Lower leg skin (tissue), 4 donors: ENCODE measurements at regions not wholly inside any gene's neighbourhood (a gene's known extent, or its start where the extent isn't known, plus 50 kb on each side); places are given as distances from the start of the nearest gene placed in this dataset.
"Not testable (repeated sequence)": the region's sequence is repeated elsewhere in the genome, so short reads cannot be mapped to it uniquely, and the experiment has no call there.

Experiments
- DNase-seq, 2 donors: peaks; one replicate each; pipeline ENCODE4 v3.0.0-alpha.2; 2019; ENCODE audit warnings: low spot score in 2 of 2
- H3K4me3 ChIP-seq: fragments of 200-600 bp; sonication (generic); 2 replicates; pipeline ENCODE4 v1.5.1; 2017; ENCODE audit warnings: mild to moderate bottlenecking, low read depth; ENCODE audit not compliant: poor library complexity, severe bottlenecking
- POLR2A ChIP-seq, 2 donors: fragments of 450-650 bp; IDR thresholded peaks; one replicate each; pipeline ENCODE4 v1.6.1; 2016 to 2017; ENCODE audit warnings: antibody characterized with exemption in 2 of 2, mild to moderate bottlenecking in 1 of 2, moderate library complexity in 1 of 2
- WGBS, 2 donors: methylation state at CpG; one replicate each; pipeline ENCODE4 v1.1.5; 2018; 5-methylcytosine and 5-hydroxymethylcytosine counted together
- intact Hi-C: fragments of 100-400 bp; cut with DNase I; formaldehyde crosslinking; loops from one replicate; pipeline ENCODE4 v1.15.0; 2023; ENCODE audit warnings: low total_unique reads
- TF ChIP-seq, protein P1 (sequence below), 3 donors: fragments of 450-650 bp; IDR thresholded peaks; one replicate each; pipeline ENCODE4 v1.5.1; 2016; ENCODE audit warnings: antibody characterized with exemption in 3 of 3, mild to moderate bottlenecking in 3 of 3, moderate library complexity in 2 of 3

DNA sequence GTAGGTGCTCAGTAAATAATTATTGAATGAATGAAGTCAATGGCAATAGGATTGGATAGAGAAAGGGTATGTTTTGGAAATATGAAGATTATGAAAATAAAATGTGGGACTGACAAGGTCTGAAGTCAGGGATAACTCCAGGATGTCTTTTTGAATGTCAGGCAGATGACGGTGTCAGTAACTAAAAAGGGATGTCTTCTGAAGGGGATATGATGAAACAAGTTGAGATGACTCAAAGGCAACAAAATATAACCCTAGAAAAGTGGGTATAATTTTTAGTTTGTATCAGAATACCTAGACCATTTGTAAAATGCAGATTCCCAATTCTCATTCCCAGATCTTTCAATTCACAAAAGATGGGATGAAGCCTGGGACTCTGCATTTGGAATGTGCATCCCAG is 257.3 kb upstream of the SGK1 start:
- WGBS, 2 donors, result 0 to 77% methylated on average over 1 of the region's 1 CpG
- TF ChIP-seq, protein P1, sequence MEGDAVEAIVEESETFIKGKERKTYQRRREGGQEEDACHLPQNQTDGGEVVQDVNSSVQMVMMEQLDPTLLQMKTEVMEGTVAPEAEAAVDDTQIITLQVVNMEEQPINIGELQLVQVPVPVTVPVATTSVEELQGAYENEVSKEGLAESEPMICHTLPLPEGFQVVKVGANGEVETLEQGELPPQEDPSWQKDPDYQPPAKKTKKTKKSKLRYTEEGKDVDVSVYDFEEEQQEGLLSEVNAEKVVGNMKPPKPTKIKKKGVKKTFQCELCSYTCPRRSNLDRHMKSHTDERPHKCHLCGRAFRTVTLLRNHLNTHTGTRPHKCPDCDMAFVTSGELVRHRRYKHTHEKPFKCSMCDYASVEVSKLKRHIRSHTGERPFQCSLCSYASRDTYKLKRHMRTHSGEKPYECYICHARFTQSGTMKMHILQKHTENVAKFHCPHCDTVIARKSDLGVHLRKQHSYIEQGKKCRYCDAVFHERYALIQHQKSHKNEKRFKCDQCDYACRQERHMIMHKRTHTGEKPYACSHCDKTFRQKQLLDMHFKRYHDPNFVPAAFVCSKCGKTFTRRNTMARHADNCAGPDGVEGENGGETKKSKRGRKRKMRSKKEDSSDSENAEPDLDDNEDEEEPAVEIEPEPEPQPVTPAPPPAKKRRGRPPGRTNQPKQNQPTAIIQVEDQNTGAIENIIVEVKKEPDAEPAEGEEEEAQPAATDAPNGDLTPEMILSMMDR (IDR thresholded peaks at IDR 0.05), result no peak
- no peak for TF ChIP-seq POLR2A (IDR thresholded peaks at IDR 0.05)
- no peak overlapping the region for H3K4me3 ChIP-seq
- DNase-seq, result no peak
- intact Hi-C loops, result no loop called here

DNA sequence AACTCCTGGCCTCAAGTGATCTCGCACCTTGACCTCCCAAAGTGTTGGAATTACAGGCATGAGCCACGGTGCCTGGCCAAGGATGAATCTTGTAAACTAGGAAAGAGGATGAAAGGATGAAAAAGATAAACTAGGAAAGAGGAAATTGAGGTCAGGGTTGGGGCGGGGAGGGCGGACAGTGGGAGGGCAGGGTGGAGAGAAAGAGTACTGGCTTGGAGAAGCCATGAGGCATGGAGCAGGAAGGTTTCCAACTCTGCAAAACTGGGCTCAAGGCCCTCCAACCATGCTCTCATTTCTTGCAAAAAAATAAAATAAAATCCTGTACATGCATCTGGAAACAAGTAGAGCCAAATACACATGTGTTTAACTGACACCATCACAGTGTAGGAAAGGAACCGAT is 256.6 kb upstream of the SGK1 start:
- intact Hi-C loops, result no loop called here
- WGBS, 2 donors, result 61 to 70% methylated on average over 5 of the region's 5 CpGs
- no peak for DNase-seq
- TF ChIP-seq POLR2A (IDR thresholded peaks at IDR 0.05), result no peak
- TF ChIP-seq, protein P1 (IDR thresholded peaks at IDR 0.05), result no peak
- H3K4me3 ChIP-seq, result no peak overlapping the region

DNA sequence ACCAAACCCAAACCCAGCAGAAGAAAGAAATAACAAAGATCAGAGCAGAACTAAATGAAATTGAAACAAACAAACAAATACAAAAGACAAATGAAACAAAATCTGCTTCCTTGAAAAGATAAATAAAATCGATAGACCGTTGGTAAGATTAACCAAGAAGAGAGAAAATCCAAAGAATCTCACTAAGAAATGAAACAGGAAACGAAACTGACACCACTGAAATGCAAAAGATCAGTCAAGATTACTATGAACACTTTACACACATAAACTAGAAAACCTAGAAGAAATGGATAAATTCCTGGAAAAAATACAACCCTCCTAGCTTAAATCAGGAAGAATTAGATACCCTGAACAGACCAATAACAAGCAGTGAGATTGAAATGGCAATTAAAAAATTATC is 252.1 kb upstream of the SGK1 start:
- H3K4me3 ChIP-seq, DNase-seq, intact Hi-C loops: not testable (repeated sequence)
- 85 to 90% methylated on average over 3 of the region's 3 CpGs for whole genome bisulfite sequencing, 2 donors

DNA sequence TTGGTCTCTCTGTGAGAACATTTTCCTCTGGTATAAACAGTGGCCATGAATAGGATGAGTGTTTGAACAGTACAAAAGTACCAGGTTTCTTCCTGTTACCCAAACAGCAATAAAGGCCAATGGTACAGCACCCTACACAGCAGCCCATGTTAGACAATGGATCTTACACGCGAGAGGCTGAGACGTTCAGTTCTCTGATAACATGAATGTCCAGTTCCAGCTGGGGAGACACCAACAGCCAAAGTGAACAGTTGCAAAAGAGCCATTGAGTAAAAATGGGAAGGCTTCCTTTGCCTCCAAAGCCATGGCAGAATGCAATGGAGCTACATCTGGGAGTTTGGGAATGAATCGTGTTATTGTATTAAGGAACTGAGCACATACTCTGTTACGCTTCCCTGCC is 246.8 kb upstream of the SGK1 start:
- DNase-seq, result no peak
- intact Hi-C loops, result no loop called here
- WGBS, 2 donors, result 79 to 92% methylated on average over 5 of the region's 5 CpGs
- TF ChIP-seq, protein P1 (IDR thresholded peaks at IDR 0.05), result no peak
- TF ChIP-seq POLR2A (IDR thresholded peaks at IDR 0.05), result no peak
- H3K4me3 ChIP-seq, result no peak overlapping the region

DNA sequence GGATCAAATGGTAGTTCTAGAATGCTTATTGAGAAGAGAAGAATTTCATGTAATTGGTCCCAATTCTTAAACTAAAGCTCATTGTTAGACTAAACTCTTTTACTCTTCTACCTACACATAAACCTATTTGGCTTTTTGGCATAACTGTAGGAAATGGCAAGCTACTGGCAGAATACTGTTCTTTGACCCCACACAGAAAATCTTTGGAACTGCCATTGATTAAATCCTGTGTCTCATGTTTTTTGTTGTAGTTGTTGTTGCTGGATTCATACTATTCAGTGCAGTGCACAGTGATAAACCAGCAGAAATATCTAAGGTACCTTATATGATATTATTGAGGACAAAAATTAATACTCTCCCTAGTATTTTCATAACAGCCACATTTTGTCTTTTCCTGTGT is 242.1 kb upstream of the SGK1 start:
- intact Hi-C loops, result no loop called here
- TF ChIP-seq, protein P1 (IDR thresholded peaks at IDR 0.05), result no peak
- no peak for TF ChIP-seq POLR2A (IDR thresholded peaks at IDR 0.05)
- no peak overlapping the region for H3K4me3 ChIP-seq
- DNase-seq, result no peak

DNA sequence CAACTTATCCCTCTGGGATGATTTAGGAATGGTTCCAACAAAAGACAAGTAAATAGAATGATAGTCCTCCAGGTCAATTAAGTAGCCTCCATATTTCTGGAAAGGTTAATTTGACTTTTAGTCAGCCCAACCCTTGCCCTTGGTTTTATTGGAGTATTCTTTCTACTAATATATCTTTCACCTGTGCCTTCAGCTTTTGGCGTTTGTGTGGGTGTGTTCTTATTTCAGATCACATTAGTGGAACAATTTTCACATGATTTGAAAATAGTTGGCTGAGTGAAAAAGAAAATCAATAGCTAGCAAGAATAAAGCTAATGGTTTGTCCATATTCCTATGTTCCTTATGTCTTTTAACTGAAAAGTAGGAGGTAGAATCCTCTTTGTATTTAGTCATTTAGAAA is 239.6 kb upstream of the SGK1 start:
- DNase-seq, result no peak
- intact Hi-C loops, result no loop called here
- TF ChIP-seq POLR2A (IDR thresholded peaks at IDR 0.05), result no peak
- TF ChIP-seq, protein P1 (IDR thresholded peaks at IDR 0.05), result no peak
- H3K4me3 ChIP-seq, result no peak overlapping the region
- 69 to 83% methylated on average over 1 of the region's 1 CpG for WGBS, 2 donors
